SK-N-SH (cell line): ENCODE measurements at regions not wholly inside any gene's neighbourhood (a gene's known extent, or its start where the extent isn't known, plus 50 kb on each side); places are given as distances from the start of the nearest gene placed in this dataset.

Experiments
- CTCF ChIA-PET: fragments of 300-600, 350-600 bp; formaldehyde crosslinking; extraction: SDS; loops from one replicate; lab custom pipeline; 2021; lab: Yijun Ruan, JAX
- POLR2A ChIA-PET: fragments of 350-600 bp; sonication (Branson Sonifier 250); formaldehyde crosslinking; extraction: SDS; loops from one replicate; lab custom pipeline; 2020; ENCODE audit warnings: antibody characterized with exemption, inconsistent platforms; lab: Yijun Ruan, JAX
- DNase-seq: peaks from one replicate; pipeline ENCODE4 v3.0.0; 2012
- H2AFZ ChIP-seq: fragments of 200-600 bp; sonication (generic); 2 replicates; pipeline ENCODE4 v1.8.1; 2016; ENCODE audit warnings: antibody characterized with exemption, mild to moderate bottlenecking, low read depth
- H3F3A ChIP-seq: fragments of 200-600 bp; sonication (generic); replicated peaks from 2 replicates; pipeline ENCODE3; 2016; ENCODE audit warnings: antibody characterized with exemption, mild to moderate bottlenecking; ENCODE audit not compliant: insufficient read depth
- H3K27ac ChIP-seq, 2 experiments: fragments of 200-500 bp in 1 of 2; fragments of 200-600 bp in 1 of 2; sonication (Bioruptor generic) in 1 of 2; sonication (generic), shearing (Covaris generic) in 1 of 2; 2 replicates each; pipeline versions ENCODE4 v1.5.1 to v1.6.1; 2014 to 2016; ENCODE audit warnings: low read depth in 2 of 2, inconsistent platforms in 1 of 2, low read length in 1 of 2, mild to moderate bottlenecking in 1 of 2, mixed read lengths in 1 of 2
- H3K27me3 ChIP-seq: fragments of 200-600 bp; sonication (generic), shearing (Covaris generic); 2 replicates; pipeline ENCODE4 v1.6.1; 2016; ENCODE audit warnings: mixed run types; ENCODE audit not compliant: insufficient read depth
- H3K36me3 ChIP-seq, 2 experiments: fragments of 200-500 bp in 1 of 2; fragments of 200-600 bp in 1 of 2; sonication (Bioruptor generic) in 1 of 2; sonication (generic) in 1 of 2; replicated peaks in 1 of 2; 2 replicates each; pipeline versions ENCODE3 to v1.5.1; 2014 to 2016; ENCODE audit warnings: low read length in 1 of 2, mild to moderate bottlenecking in 1 of 2; ENCODE audit not compliant: insufficient read depth in 2 of 2, control insufficient read depth in 1 of 2
- H3K4me1 ChIP-seq, 2 experiments: fragments of 200-500 bp in 1 of 2; fragments of 200-600 bp in 1 of 2; sonication (Bioruptor generic) in 1 of 2; sonication (generic), shearing (Covaris generic) in 1 of 2; 2 replicates each; pipeline versions ENCODE4 v1.5.1 to v1.6.1; 2014 to 2016; ENCODE audit warnings: low read depth in 1 of 2, low read length in 1 of 2, mixed run types in 1 of 2; ENCODE audit not compliant: insufficient read depth in 2 of 2, control insufficient read depth in 1 of 2
- H3K4me2 ChIP-seq: fragments of 200-600 bp; sonication (generic), shearing (Covaris generic); 2 replicates; pipeline ENCODE4 v1.6.1; 2017; ENCODE audit warnings: mixed run types
- H3K4me3 ChIP-seq, 2 experiments: fragments of 200-500 bp in 1 of 2; fragments of 200-600 bp in 1 of 2; sonication (Bioruptor generic) in 1 of 2; sonication (generic), shearing (Covaris generic) in 1 of 2; 2 replicates each; pipeline versions ENCODE4 v1.5.1 to v1.8.1; 2014 to 2016; ENCODE audit warnings: low read depth in 2 of 2, inconsistent platforms in 1 of 2, low read length in 1 of 2, mild to moderate bottlenecking in 1 of 2, mixed read lengths in 1 of 2, moderate library complexity in 1 of 2
- H3K79me2 ChIP-seq: fragments of 200-600 bp; sonication (generic); 2 replicates; pipeline ENCODE4 v1.8.1; 2017; ENCODE audit warnings: mild to moderate bottlenecking; ENCODE audit not compliant: insufficient read depth
- H3K9ac ChIP-seq: fragments of 200-600 bp; sonication (generic); 2 replicates; pipeline ENCODE4 v1.6.1; 2017; ENCODE audit warnings: mixed run types
- H3K9me2 ChIP-seq: fragments of 200-600 bp; sonication (generic); 2 replicates; pipeline ENCODE4 v1.6.1; 2017; ENCODE audit warnings: mixed run types
- H3K9me3 ChIP-seq: fragments of 200-600 bp; sonication (generic); 2 replicates; pipeline ENCODE4 v1.6.1; 2017; ENCODE audit warnings: mixed run types, mild to moderate bottlenecking, moderate library complexity
- H4K20me1 ChIP-seq: fragments of 200-600 bp; sonication (generic); 2 replicates; pipeline ENCODE4 v1.6.1; 2017; ENCODE audit warnings: mild to moderate bottlenecking, mixed run types; ENCODE audit not compliant: insufficient read depth
- CHD2 ChIP-seq: fragments of 150-350 bp; IDR thresholded peaks from 2 replicates; pipeline ENCODE4 v1.6.1; 2018; ENCODE audit warnings: low read length; ENCODE audit not compliant: partially characterized antibody
- ELF1 ChIP-seq: IDR thresholded peaks from 2 replicates; pipeline ENCODE4 v1.4.0; 2012
- EZH2phosphoT487 ChIP-seq: fragments of 200-600 bp; sonication (generic); IDR thresholded peaks from 2 replicates; pipeline ENCODE4 v1.6.1; 2017; ENCODE audit warnings: low read depth, mixed run types, mild to moderate bottlenecking, antibody characterized with exemption, moderate library complexity, borderline replicate concordance
- FOXM1 ChIP-seq: IDR thresholded peaks from 2 replicates; pipeline ENCODE4 v1.4.0; 2012; ENCODE audit warnings: low read depth, mild to moderate bottlenecking
- GABPA ChIP-seq: IDR thresholded peaks from 2 replicates; pipeline ENCODE4 v1.4.0; 2012; ENCODE audit warnings: low read depth, mild to moderate bottlenecking
- GATA2 ChIP-seq: sonication (generic); formaldehyde crosslinking; IDR thresholded peaks from 2 replicates; pipeline ENCODE4 v1.5.0; 2020; ENCODE audit warnings: mild to moderate bottlenecking, missing genetic modification reagents
- MEF2A ChIP-seq: IDR thresholded peaks from 2 replicates; pipeline ENCODE4 v1.4.0; 2012; ENCODE audit warnings: low read depth, borderline replicate concordance
- NFIC ChIP-seq: IDR thresholded peaks from 2 replicates; pipeline ENCODE4 v1.4.0; 2012; ENCODE audit warnings: borderline replicate concordance
- NRF1 ChIP-seq: IDR thresholded peaks from 2 replicates; pipeline ENCODE4 v1.6.1; 2012; ENCODE audit warnings: low read depth, mild to moderate bottlenecking, low read length
- RCOR1 ChIP-seq: fragments of 150-350 bp; IDR thresholded peaks from 2 replicates; pipeline ENCODE4 v1.6.1; 2017; ENCODE audit warnings: antibody characterized with exemption, low read length
- REST ChIP-seq: IDR thresholded peaks from 2 replicates; pipeline ENCODE4 v1.6.1; 2012; ENCODE audit warnings: mild to moderate bottlenecking, low read depth, low read length, moderate library complexity
- RFX5 ChIP-seq: IDR thresholded peaks from 2 replicates; pipeline ENCODE4 v1.6.1; 2012; ENCODE audit warnings: mild to moderate bottlenecking, improper control_type of control experiment, low read length
- TEAD4 ChIP-seq: IDR thresholded peaks from 2 replicates; pipeline ENCODE4 v1.4.0; 2012; ENCODE audit warnings: mild to moderate bottlenecking, borderline replicate concordance; ENCODE audit not compliant: insufficient read depth
- ZBTB33 ChIP-seq: IDR thresholded peaks from 2 replicates; pipeline ENCODE4 v1.4.0; 2012; ENCODE audit warnings: low read depth, borderline replicate concordance
- WGBS: methylation state at CpG from one replicate; pipeline ENCODE4 v1.1.6; 2017; ENCODE audit warnings: low lambda C conversion rate; 5-methylcytosine and 5-hydroxymethylcytosine counted together

GRCh38 chr17:79533116-79533515 lies 77.7 kb downstream of the RBFOX3 start:
- no peak for TF ChIP-seq RFX5
- TF ChIP-seq, all 33 proteins: peak for 0
- Histone ChIP-seq H3K4me2 (no peak overlapping the region), H3K4me1 (peaks cover 0 to 22% of the 10 kb centered on the region in 2 experiments; a peak in 1 of 4 replicates), H4K20me1 (no peaks in the 10 kb centered on the region), H3K9me2 (no peaks in the 10 kb centered on the region), H3K4me3 (no peak overlapping the region), H3K27ac (no peak overlapping the region), H3K27me3 (peaks cover 4% of the 10 kb centered on the region), H3K9me3 (no peaks in the 10 kb centered on the region), H3F3A (no peaks in the 10 kb centered on the region), H2AFZ (no peak overlapping the region), H3K9ac (no peak overlapping the region), H3K36me3 (no peaks in the 10 kb centered on the region), H3K79me2 (no peaks in the 10 kb centered on the region)
- ChIA-PET POLR2A (no interaction called here), CTCF (interaction anchor here (2.0 kb wide), 1 partner anchor 13 kb away, joined by 6 read pairs; no protein-coding TSS in a partner anchor)
- WGBS, result 35% methylated on average over 7 of the region's 12 CpGs
- DNase-seq, result no peak

- POLR2A ChIA-PET, result no interaction called here
- H3K27me3 ChIP-seq, result peaks cover 4% of the 10 kb centered on the region
- WGBS, result 43% methylated on average over 10 of the region's 10 CpGs
- CTCF ChIA-PET, result interaction anchor here (0.6 to 2.0 kb wide), 3 partner anchors 9 to 190 kb away, joined by 3 to 6 read pairs (median 4); no protein-coding TSS in a partner anchor
- no peaks in the 10 kb centered on the region for H3K36me3 ChIP-seq
- DNase-seq, result no peak
- no peaks in the 10 kb centered on the region for H4K20me1 ChIP-seq
- no peak overlapping the region for H2AFZ ChIP-seq
- no peaks in the 10 kb centered on the region for H3K9me2 ChIP-seq
- peaks cover 0 to 22% of the 10 kb centered on the region in 2 experiments; a peak in 1 of 4 replicates for H3K4me1 ChIP-seq
- H3K4me2 ChIP-seq, result no peak overlapping the region
- no peak overlapping the region for H3K27ac ChIP-seq
- no peak overlapping the region for H3K9ac ChIP-seq
- no peaks in the 10 kb centered on the region for H3K79me2 ChIP-seq
- TF ChIP-seq MEF2A, result no peak
- no peak for TF ChIP-seq EZH2phosphoT487
- no peak for TF ChIP-seq RCOR1
- no peak for TF ChIP-seq TEAD4
- TF ChIP-seq GATA2 (CRISPR knock-in tag), result no peak
- no peak for TF ChIP-seq ELF1
- TF ChIP-seq RFX5, result no peak
- TF ChIP-seq FOXM1, result no peak
- H3K9me3 ChIP-seq, result no peaks in the 10 kb centered on the region
- no peaks in the 10 kb centered on the region for H3F3A ChIP-seq
- no peak overlapping the region for H3K4me3 ChIP-seq
Measured at GRCh38 chr17:79532107-79532790, 78.6 kb downstream of the RBFOX3 start.

- 70% methylated on average over 26 of the region's 30 CpGs for WGBS
- H3K4me2 ChIP-seq, result no peak overlapping the region
- no peak overlapping the region for H3K9ac ChIP-seq
- H3K9me3 ChIP-seq, result no peaks in the 10 kb centered on the region
- H3K9me2 ChIP-seq, result no peaks in the 10 kb centered on the region
- H2AFZ ChIP-seq, result no peak overlapping the region
- no peak overlapping the region for H3K27ac ChIP-seq
- no peaks in the 10 kb centered on the region for H3K79me2 ChIP-seq
- peaks cover 4% of the 10 kb centered on the region for H3K27me3 ChIP-seq
- H3F3A ChIP-seq, result no peaks in the 10 kb centered on the region
- ChIA-PET CTCF (interaction anchor here (0.6 to 2.0 kb wide), 4 partner anchors 10 to 191 kb away, joined by 3 to 6 read pairs (median 4); no protein-coding TSS in a partner anchor), POLR2A (no interaction called here)
- H3K36me3 ChIP-seq, result no peaks in the 10 kb centered on the region
- no peaks in the 10 kb centered on the region for H4K20me1 ChIP-seq
- H3K4me1 ChIP-seq, result peaks cover 0 to 20% of the 10 kb centered on the region in 2 experiments; a peak in 1 of 4 replicates
- no peak for DNase-seq
- no peak overlapping the region for H3K4me3 ChIP-seq
- no peak for TF ChIP-seq ZBTB33
- no peak for TF ChIP-seq NRF1
- no peak for TF ChIP-seq CHD2
- no peak for TF ChIP-seq GABPA
- no peak for TF ChIP-seq GATA2 (CRISPR knock-in tag)
- TF ChIP-seq NFIC, result no peak
- TF ChIP-seq REST, result no peak
Measured at GRCh38 chr17:79531191-79532095, 79.4 kb downstream of the RBFOX3 start.
